ENCODE measurements at regions not wholly inside any gene's neighbourhood (a gene's known extent, or its start where the extent isn't known, plus 50 kb on each side); places are given as distances from the start of the nearest gene placed in this dataset.

GRCh38 chr1:244231572-244232315 is 180.7 kb downstream of the ZBTB18 start:
- no peak overlapping the region for H3K4me3 Mint-ChIP-seq
- ATAC-seq, result no peak
- peaks cover 10% of the 10 kb centered on the region for H3K27me3 Mint-ChIP-seq (ENCODE audit: low read depth)
- H3K4me1 Mint-ChIP-seq (ENCODE audit: low read depth), result no peaks in the 10 kb centered on the region
- H3K36me3 Mint-ChIP-seq (ENCODE audit: insufficient read depth), result no peaks in the 10 kb centered on the region
- no peaks in the 10 kb centered on the region for H3K9me3 Mint-ChIP-seq
- no peak for DNase-seq

- no peak for DNase-seq
- H3K4me1 Mint-ChIP-seq (ENCODE audit: low read depth), result peaks cover 2% of the 10 kb centered on the region
- ATAC-seq, result no peak
- H3K4me3 Mint-ChIP-seq, result no peak overlapping the region
- H3K9me3 Mint-ChIP-seq, result no peaks in the 10 kb centered on the region
- no peaks in the 10 kb centered on the region for H3K36me3 Mint-ChIP-seq (ENCODE audit: insufficient read depth)
- peaks cover 10% of the 10 kb centered on the region for H3K27me3 Mint-ChIP-seq (ENCODE audit: low read depth)
These were observed 183.0 kb downstream of the ZBTB18 start for GRCh38 chr1:244234009-244234643.

- peaks cover 9% of the 10 kb centered on the region for H3K4me1 Mint-ChIP-seq (ENCODE audit: low read depth)
- ATAC-seq (no peak), DNase-seq (no peak)
- no peaks in the 10 kb centered on the region for H3K9me3 Mint-ChIP-seq
- H3K27me3 Mint-ChIP-seq (ENCODE audit: low read depth), result peaks cover 6% of the 10 kb centered on the region
- H3K4me3 Mint-ChIP-seq, result no peak overlapping the region
- no peaks in the 10 kb centered on the region for H3K36me3 Mint-ChIP-seq (ENCODE audit: insufficient read depth)
These were observed 184.1 kb downstream of the ZBTB18 start for GRCh38 chr1:244235157-244235556.

- ATAC-seq (no peak), DNase-seq (no peak)
- H3K4me3 Mint-ChIP-seq, result no peak overlapping the region
- no peaks in the 10 kb centered on the region for H3K36me3 Mint-ChIP-seq (ENCODE audit: insufficient read depth)
- H3K9me3 Mint-ChIP-seq, result no peaks in the 10 kb centered on the region
- peaks cover 9% of the 10 kb centered on the region for H3K4me1 Mint-ChIP-seq (ENCODE audit: low read depth)
- H3K27me3 Mint-ChIP-seq (ENCODE audit: low read depth), result peaks cover 6% of the 10 kb centered on the region
These were observed 185.0 kb downstream of the ZBTB18 start for GRCh38 chr1:244236101-244236500.

- ATAC-seq (no peak), DNase-seq (no peak)
- Mint-ChIP-seq H3K4me1 (ENCODE audit: low read depth) (peaks cover 9% of the 10 kb centered on the region), H3K36me3 (ENCODE audit: insufficient read depth) (no peaks in the 10 kb centered on the region), H3K9me3 (no peaks in the 10 kb centered on the region), H3K4me3 (no peak overlapping the region), H3K27me3 (ENCODE audit: low read depth) (peaks cover 6% of the 10 kb centered on the region)
These were observed 185.6 kb downstream of the ZBTB18 start for GRCh38 chr1:244236721-244237120.

- Mint-ChIP-seq H3K36me3 (ENCODE audit: insufficient read depth) (no peaks in the 10 kb centered on the region), H3K4me3 (no peak overlapping the region), H3K9me3 (no peaks in the 10 kb centered on the region), H3K27me3 (ENCODE audit: low read depth) (no peaks in the 10 kb centered on the region), H3K4me1 (ENCODE audit: low read depth) (peaks cover 10% of the 10 kb centered on the region)
- DNase-seq (no peak), ATAC-seq (no peak)
These were observed 186.4 kb downstream of the ZBTB18 start for GRCh38 chr1:244237445-244237844.

GRCh38 chr1:244239261-244239770 is 188.2 kb downstream of the ZBTB18 start:
- DNase-seq, result no peak
- Mint-ChIP-seq H3K4me3 (no peak overlapping the region), H3K36me3 (ENCODE audit: insufficient read depth) (no peaks in the 10 kb centered on the region), H3K9me3 (no peaks in the 10 kb centered on the region), H3K4me1 (ENCODE audit: low read depth) (peaks cover 12% of the 10 kb centered on the region), H3K27me3 (ENCODE audit: low read depth) (no peaks in the 10 kb centered on the region)
- ATAC-seq, result no peak

GRCh38 chr1:244241438-244241837 is 190.4 kb downstream of the ZBTB18 start:
- Mint-ChIP-seq H3K27me3 (ENCODE audit: low read depth) (no peaks in the 10 kb centered on the region), H3K4me3 (no peak overlapping the region), H3K9me3 (no peaks in the 10 kb centered on the region), H3K4me1 (ENCODE audit: low read depth) (peaks cover 12% of the 10 kb centered on the region), H3K36me3 (ENCODE audit: insufficient read depth) (no peaks in the 10 kb centered on the region)
- DNase-seq (no peak), ATAC-seq (no peak)

- Mint-ChIP-seq H3K4me3 (no peak overlapping the region), H3K9me3 (no peaks in the 10 kb centered on the region), H3K4me1 (ENCODE audit: low read depth) (peaks cover 12% of the 10 kb centered on the region), H3K27me3 (ENCODE audit: low read depth) (no peaks in the 10 kb centered on the region), H3K36me3 (ENCODE audit: insufficient read depth) (no peaks in the 10 kb centered on the region)
- ATAC-seq (peak in 1 of 2 donors; percentile 23), DNase-seq (no peak)
These were observed 191.4 kb downstream of the ZBTB18 start for GRCh38 chr1:244242446-244242845.

- no peaks in the 10 kb centered on the region for H3K27me3 Mint-ChIP-seq (ENCODE audit: low read depth)
- DNase-seq (no peak), ATAC-seq (no peak)
- H3K4me1 Mint-ChIP-seq (ENCODE audit: low read depth), result peaks cover 3% of the 10 kb centered on the region
- H3K9me3 Mint-ChIP-seq, result no peaks in the 10 kb centered on the region
- H3K4me3 Mint-ChIP-seq, result no peak overlapping the region
- H3K36me3 Mint-ChIP-seq (ENCODE audit: insufficient read depth), result no peaks in the 10 kb centered on the region
These were observed 195.3 kb downstream of the ZBTB18 start for GRCh38 chr1:244246334-244246733.

GRCh38 chr1:244248426-244248825 is 197.3 kb downstream of the ZBTB18 start:
- H3K4me1 Mint-ChIP-seq (ENCODE audit: low read depth), result no peaks in the 10 kb centered on the region
- H3K9me3 Mint-ChIP-seq, result no peaks in the 10 kb centered on the region
- DNase-seq (no peak), ATAC-seq (no peak)
- H3K36me3 Mint-ChIP-seq (ENCODE audit: insufficient read depth), result no peaks in the 10 kb centered on the region
- no peak overlapping the region for H3K4me3 Mint-ChIP-seq
- no peaks in the 10 kb centered on the region for H3K27me3 Mint-ChIP-seq (ENCODE audit: low read depth)

- H3K36me3 Mint-ChIP-seq (ENCODE audit: insufficient read depth), result no peaks in the 10 kb centered on the region
- no peaks in the 10 kb centered on the region for H3K9me3 Mint-ChIP-seq
- ATAC-seq, result no peak
- H3K4me3 Mint-ChIP-seq, result no peak overlapping the region
- DNase-seq, result no peak
- peaks cover 5% of the 10 kb centered on the region for H3K27me3 Mint-ChIP-seq (ENCODE audit: low read depth)
- H3K4me1 Mint-ChIP-seq (ENCODE audit: low read depth), result peaks cover 2% of the 10 kb centered on the region
These were observed 199.5 kb downstream of the ADSS2 start for GRCh38 chr1:244252211-244252610.

- H3K9me3 Mint-ChIP-seq, result no peaks in the 10 kb centered on the region
- no peak for DNase-seq
- H3K4me1 Mint-ChIP-seq (ENCODE audit: low read depth), result peaks cover 2% of the 10 kb centered on the region
- no peaks in the 10 kb centered on the region for H3K36me3 Mint-ChIP-seq (ENCODE audit: insufficient read depth)
- H3K27me3 Mint-ChIP-seq (ENCODE audit: low read depth), result peaks cover 8% of the 10 kb centered on the region
- no peak overlapping the region for H3K4me3 Mint-ChIP-seq
- no peak for ATAC-seq
These were observed 197.2 kb downstream of the ADSS2 start for GRCh38 chr1:244254467-244254866.

GRCh38 chr1:244255426-244255965 is 196.2 kb downstream of the ADSS2 start:
- Mint-ChIP-seq H3K36me3 (ENCODE audit: insufficient read depth) (no peaks in the 10 kb centered on the region), H3K4me3 (no peak overlapping the region), H3K27me3 (ENCODE audit: low read depth) (peaks cover 8% of the 10 kb centered on the region), H3K9me3 (no peaks in the 10 kb centered on the region), H3K4me1 (ENCODE audit: low read depth) (peaks cover 2% of the 10 kb centered on the region)
- ATAC-seq (no peak), DNase-seq (no peak)
